ENCODE measurements at regions not wholly inside any gene's neighbourhood (a gene's known extent, or its start where the extent isn't known, plus 50 kb on each side); places are given as distances from the start of the nearest gene placed in this dataset.
"Not testable (repeated sequence)": the region's sequence is repeated elsewhere in the genome, so short reads cannot be mapped to it uniquely, and the experiment has no call there.

- no peak for DNase-seq
These were observed 1568.5 kb upstream of the WWC1 start for GRCh38 chr5:166722939-166723338.

- no peak for DNase-seq
These were observed 1567.2 kb upstream of the WWC1 start for GRCh38 chr5:166724284-166724683.

- no peak for DNase-seq
These were observed 1565.9 kb upstream of the WWC1 start for GRCh38 chr5:166725593-166725992.

GRCh38 chr5:166726406-166726805 is 1565.0 kb upstream of the WWC1 start:
- no peak for DNase-seq

GRCh38 chr5:166742951-166743350 is 1548.5 kb upstream of the WWC1 start:
- DNase-seq = not testable (repeated sequence)

GRCh38 chr5:166746506-166746905 is 1544.9 kb upstream of the WWC1 start:
- DNase-seq = no peak

GRCh38 chr5:166750376-166750775 is 1541.1 kb upstream of the WWC1 start:
- DNase-seq = no peak

GRCh38 chr5:166758151-166758550 is 1533.3 kb upstream of the WWC1 start:
- DNase-seq = no peak

- DNase-seq = no peak
These were observed 1523.6 kb upstream of the WWC1 start for GRCh38 chr5:166767858-166768257.

- no peak for DNase-seq
These were observed 1522.9 kb upstream of the WWC1 start for GRCh38 chr5:166768536-166768935.

GRCh38 chr5:166772770-166773169 is 1518.7 kb upstream of the WWC1 start:
- no peak for DNase-seq

- DNase-seq = no peak
These were observed 1509.7 kb upstream of the WWC1 start for GRCh38 chr5:166781737-166782136.

GRCh38 chr5:166784545-166785078 is 1506.8 kb upstream of the WWC1 start:
- DNase-seq = no peak

GRCh38 chr5:166786178-166786577 is 1505.3 kb upstream of the WWC1 start:
- no peak for DNase-seq

- DNase-seq = no peak
These were observed 1504.6 kb upstream of the WWC1 start for GRCh38 chr5:166786889-166787288.

- DNase-seq = no peak
These were observed 1503.4 kb upstream of the WWC1 start for GRCh38 chr5:166788050-166788449.

GRCh38 chr5:166795756-166796155 is 1495.7 kb upstream of the WWC1 start:
- no peak for DNase-seq

GRCh38 chr5:166803058-166803457 is 1488.4 kb upstream of the WWC1 start:
- DNase-seq = no peak

- not testable (repeated sequence) for DNase-seq
These were observed 1487.2 kb upstream of the WWC1 start for GRCh38 chr5:166804223-166804622.

GRCh38 chr5:166804693-166805092 is 1486.8 kb upstream of the WWC1 start:
- DNase-seq = not testable (repeated sequence)

GRCh38 chr5:166810093-166810658 is 1481.3 kb upstream of the WWC1 start:
- not testable (repeated sequence) for DNase-seq

GRCh38 chr5:166810721-166811120 is 1480.7 kb upstream of the WWC1 start:
- DNase-seq = no peak

- DNase-seq = no peak
These were observed 1468.1 kb upstream of the WWC1 start for GRCh38 chr5:166823360-166823759.

GRCh38 chr5:166834246-166834645 is 1457.2 kb upstream of the WWC1 start:
- no peak for DNase-seq

GRCh38 chr5:166845044-166845443 is 1446.4 kb upstream of the WWC1 start:
- DNase-seq = no peak
